HCEC 1CT (cell line): ENCODE measurements at regions not wholly inside any gene's neighbourhood (a gene's known extent, or its start where the extent isn't known, plus 50 kb on each side); places are given as distances from the start of the nearest gene placed in this dataset.
A peak's percentile ranks its signal among the peaks of the same experiment; 100 is the strongest.
"Not testable (repeated sequence)": the region's sequence is repeated elsewhere in the genome, so short reads cannot be mapped to it uniquely, and the experiment has no call there.

Experiments used
- DNase-seq: peaks from one replicate; pipeline ENCODE4 v3.0.0-alpha.2; 2017

DNA sequence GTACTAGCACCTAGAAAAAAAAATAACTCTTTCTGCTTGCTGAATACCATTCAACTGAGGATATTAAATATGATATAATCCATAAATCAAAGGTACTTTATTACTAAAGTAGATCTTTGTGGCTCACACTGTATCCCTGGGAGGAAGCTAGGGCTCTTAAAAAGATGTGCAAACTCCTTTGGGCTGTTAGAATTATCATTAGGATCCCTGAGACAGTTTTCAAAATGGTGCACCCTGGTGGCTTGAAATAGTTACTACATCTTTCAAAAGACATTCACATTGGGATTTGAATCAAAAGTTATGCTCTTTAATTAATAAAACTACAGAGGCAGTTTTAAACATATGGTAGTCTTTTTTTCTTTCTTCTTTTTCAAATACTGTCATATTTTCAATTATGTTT lies 228.5 kb upstream of the G2E3 start:
- DNase-seq = no peak

DNA sequence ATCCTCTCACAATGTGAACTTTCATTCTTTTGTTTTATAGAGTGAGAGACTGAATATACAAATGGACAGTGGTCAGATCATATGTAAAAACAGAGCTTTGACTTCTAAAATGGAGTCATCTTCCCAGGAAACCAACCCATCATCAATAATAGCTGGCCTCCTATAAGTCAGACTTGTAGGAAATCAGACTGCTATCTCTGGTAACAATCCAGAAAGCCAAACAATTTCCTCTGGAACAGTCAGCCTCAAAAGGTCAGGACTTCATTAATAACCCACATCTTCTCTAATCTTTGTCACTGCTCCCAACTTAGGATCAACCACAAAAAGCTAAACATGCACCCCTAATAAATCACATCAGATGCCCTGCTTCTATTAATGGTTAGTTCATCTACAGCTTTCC lies 227.9 kb upstream of the G2E3 start:
- DNase-seq = no peak

DNA sequence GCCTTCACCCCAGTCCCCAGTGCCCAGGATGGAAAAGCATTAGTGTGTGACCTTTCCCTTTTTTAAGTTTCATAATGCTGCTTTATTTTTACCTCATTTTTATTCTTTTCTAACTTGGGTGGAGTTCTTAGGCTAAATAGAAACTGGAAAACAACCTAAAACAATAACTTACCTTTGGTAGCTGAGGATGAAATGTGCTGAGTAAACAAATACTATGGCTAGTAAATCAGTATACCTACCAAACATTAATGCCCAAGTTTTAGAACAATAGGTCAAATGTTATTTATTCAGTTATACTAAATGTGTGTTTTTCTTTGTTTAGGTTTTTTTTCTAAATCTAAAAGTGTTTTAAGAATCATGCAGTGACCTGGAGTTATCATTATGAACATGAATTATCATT lies 226.6 kb upstream of the G2E3 start:
- no peak for DNase-seq

DNA sequence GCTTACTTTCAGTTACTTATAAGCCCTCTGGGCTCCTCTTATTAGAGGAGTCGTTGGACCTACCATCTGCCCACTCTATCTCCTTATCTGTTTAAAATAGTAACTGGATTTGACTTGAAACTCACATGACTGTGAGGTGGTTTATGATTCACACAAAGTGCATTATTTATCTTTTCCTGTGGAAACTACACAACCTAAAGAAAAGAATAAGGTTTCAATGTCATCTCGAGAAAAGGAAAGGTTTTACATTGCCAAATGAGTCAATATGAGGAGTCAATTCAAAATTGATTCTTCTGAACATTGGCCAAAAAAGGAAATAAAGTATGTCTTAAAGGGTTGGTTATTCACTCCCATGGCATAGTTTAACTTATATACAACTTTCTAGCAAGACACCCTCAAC lies 225.0 kb upstream of the G2E3 start:
- DNase-seq = peak; percentile 45

DNA sequence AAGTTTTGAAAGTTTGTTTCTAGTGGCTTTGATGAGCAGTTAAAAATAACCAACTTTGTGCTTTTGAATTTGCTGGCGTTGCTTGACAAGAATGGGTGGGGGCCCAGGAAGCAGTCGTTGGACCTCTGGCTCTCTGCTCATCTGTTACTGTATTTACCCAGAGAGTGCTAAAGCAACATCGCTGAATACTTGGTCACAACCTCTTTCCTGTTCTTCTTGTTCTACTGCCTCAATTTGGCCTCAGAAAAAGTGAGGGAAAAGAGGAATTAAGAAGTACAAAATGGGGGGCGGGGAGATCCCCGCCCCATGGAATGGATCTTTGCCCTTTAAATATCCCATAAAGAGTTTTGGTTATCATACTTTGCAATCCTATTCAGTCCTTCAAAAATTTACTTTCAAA lies 221.5 kb upstream of the G2E3 start:
- no peak for DNase-seq

DNA sequence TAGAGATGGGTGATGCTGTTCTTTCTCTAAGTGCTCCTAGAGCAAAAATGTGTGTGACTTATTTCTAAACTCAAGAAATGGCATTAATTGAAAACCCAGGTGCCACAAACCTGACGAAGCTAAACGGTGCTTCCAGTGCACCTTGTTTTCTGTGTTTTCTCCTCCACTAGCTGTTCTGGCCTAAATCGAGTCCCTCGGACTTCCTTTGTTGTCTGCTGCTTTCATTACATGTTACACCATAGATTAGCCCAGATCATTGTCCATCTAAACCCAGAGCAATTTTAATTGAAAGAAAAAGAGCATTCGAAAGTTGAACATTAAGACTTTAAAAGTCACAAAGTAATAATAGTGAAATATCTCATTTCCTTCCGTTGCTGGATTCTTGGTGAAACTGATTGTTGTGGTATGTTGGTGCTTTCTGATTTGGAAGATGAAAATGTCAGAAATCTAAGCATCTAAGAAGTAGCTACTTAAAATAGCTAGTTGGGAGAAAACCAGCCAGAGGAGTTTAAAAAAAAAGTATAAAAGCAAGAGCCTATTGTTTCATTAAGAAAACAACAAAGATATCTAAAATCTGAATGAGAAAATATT lies 219.6 kb upstream of the G2E3 start:
- no peak for DNase-seq

DNA sequence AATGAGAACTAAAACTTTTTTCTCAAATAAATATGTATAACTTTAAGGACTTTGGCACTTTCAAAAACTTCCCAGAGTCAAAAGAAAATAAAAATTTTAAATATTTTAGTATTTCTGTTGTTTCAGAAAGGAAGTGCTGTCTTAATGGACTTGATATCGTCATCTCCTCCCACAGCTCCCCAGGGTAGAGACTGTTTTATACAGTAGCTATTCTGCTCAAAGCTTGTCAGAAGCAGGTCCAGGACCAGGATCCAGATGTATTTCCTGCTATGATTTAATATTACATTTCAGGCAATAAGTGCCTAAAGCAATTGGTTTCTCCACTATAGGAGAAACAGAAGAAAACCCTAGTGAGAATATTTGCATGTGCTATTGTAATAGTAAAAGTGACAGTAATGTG lies 218.5 kb upstream of the G2E3 start:
- no peak for DNase-seq

DNA sequence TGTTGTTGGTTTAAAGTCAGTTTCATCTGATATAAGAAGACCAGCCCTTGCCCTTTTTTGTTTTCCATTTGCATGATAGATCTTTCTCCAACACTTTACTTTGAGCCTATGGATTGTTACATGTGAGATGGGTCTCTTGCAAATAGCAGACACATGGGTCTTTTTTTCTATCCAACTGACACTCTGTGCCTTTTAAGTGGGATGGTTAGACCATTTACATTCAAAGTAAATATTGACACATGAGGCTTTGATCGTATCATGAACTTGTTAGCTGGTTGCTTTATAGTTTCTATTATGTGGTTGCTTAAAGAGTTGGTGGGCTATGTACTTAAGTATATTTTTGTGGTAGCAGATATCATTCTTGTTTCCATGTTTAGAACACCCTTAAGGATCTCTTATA lies 213.4 kb upstream of the G2E3 start:
- no peak for DNase-seq

DNA sequence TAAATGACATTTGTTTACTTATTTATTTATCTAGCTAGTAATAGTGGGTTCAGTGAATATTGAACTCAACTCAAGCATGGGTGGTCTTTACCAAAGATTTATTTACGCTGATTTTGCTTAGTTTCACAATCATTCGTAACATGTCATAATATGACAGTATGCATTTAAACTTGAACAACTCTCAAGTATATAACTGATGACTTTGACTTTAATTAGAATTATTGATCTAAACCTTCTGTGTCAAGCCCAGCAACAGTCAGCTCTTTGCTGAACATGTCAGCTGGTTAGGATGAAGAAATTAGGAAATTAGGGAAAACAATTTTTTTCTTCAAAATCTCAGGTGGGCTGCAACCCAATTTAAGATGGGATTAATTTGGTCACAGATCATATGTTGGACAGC lies 210.5 kb upstream of the G2E3 start:
- DNase-seq = no peak

DNA sequence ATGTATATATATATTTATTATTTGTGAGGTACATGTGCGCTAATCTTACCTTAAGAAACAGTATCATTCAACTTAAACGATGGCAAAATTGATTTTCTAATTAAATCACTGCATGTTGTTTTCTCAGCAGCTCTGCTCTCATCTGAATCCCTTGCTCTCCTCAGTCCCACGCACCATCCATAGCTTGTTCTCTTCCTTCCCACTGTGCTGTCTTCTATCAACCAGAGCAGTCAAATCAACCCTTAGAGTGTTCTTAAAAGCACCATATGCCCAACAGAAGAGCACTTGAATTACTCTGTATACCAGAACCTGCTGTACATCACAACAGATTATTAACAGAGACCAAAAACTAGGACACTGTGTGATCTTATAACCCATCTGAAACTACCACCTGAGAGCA lies 209.4 kb upstream of the G2E3 start:
- DNase-seq = no peak

DNA sequence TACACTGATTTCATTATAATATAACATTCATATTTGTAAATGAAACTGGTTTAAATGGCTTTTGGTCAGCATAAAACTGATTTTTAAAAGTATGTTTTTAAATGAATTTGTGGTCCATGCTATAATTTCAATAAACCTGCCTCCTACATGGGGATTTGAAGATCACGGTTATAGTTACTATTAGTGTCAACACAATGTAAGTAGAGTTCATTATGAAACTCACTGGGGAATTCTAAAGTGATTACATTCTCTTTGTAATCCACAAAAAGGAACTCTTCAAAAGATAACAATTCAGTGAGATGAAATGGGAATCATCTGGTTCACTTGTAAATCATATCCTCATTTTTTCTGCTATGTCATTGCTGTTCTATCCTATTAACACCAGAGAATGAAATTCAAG lies 204.5 kb upstream of the G2E3 start:
- no peak for DNase-seq

DNA sequence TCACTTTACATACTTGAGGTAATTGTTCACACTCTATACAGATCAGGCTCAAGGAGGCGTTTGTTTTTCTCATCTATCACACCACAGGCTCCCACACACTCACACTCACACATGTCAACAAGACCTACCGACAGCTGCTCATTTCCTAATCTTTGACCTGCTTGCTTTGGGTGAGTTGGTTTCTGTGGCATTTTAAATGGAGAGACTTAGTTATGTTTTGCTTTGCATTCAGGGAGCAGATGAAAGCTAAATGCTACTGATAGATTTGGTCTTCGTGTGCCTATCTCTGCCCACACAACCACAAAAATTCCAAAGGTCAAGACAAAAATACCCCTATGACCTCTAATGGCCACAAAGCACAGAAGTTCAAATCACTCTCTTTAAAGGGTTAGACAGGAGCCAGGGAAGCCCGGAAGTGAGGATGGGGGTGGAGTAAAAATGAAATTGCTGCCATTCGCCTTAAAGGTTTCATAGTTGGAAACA lies 203.5 kb upstream of the G2E3 start:
- peak; percentile 9 for DNase-seq

DNA sequence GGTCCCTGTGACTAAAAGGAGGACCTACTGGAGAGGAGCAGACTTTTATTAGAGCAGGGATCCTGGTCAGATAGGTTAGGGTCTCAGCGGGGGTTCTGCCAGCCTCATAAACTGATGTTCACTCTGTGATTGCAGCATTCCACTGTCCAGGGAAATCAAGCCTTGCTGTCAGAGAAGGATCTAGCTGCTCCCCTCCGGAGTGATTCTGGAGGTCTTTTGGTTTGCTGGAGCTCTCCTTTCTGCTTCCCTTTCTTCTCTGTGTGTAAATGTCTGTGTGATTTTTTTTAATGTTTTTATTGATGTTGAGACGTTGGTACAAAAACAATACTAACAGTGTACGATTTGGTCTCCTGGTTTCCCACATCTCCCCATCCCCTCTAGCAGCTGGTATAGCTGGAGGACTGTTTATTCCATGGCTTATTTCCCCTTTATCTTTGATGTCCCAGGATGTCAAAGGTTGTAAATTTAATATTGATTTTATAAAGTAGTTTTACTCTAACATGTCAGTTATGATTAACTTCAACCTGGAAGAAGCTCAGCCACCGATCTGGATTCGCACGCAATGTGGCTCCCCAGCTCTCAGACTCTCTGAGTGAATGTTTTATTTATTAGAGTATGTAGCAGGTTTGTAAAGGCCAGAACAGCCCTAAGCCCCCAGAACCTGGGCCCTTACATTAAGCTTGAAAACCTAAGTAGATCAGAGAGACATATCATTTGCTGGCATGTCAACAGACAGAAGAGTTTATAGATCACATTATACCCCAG lies 202.3 kb upstream of the G2E3 start:
- DNase-seq = no peak

DNA sequence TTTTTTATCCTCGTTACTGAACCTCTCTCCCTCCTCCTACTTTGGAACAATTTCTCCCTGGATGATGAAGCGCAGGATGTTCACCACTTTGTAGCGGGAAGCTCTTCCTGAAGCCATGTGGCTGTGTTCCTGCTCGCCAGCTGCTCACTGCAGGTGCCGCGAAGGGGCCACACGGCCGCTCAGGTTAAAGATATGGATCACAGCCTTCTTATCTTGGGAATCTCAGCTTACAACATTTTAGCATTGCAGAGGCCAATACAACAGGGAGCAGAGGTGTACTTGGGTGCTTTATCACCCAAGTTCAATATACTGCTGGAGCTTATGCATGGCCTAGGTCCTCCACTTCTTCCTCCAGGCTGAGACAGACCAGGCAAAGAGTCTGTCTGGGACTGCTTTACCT lies 201.2 kb upstream of the G2E3 start:
- no peak for DNase-seq

DNA sequence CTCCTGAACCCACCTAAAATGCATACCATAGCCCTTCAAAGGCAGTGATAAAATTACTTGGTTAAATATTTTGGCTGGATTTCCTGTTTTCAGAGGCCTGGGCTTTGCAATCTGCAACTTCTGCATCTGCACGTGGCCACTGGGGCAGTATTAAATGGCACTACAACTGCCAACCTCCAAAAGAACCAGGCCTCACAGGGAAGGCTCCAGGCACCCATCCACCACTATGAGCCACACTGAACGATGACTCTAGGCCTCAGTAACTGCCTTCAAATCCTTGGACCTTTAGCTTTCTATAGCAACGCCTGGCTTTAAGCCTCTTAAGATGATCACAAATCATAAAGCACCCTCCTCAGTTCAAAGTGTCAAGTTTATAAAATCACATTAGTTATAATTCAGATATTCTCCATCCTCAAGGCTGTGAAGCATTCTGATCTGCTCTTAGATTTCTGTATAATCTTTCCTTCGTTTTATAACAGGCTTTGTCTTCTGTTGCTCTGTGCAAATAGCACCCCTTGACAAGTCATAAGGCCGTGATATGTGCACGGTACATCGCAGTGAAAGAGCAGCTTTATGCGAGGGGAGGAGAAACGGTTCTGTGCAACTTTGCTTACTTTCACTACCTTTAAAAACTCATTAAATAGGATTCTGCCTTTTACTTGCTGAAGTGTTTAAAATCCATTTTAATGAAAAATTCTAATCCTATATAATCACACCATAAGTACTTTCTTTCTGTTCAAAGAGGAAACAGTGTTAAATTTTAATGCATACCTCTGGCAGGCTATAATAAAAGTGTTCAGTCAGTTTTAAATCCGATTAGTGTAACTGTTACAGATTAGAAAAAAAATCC lies 196.4 kb upstream of the G2E3 start:
- DNase-seq = no peak

DNA sequence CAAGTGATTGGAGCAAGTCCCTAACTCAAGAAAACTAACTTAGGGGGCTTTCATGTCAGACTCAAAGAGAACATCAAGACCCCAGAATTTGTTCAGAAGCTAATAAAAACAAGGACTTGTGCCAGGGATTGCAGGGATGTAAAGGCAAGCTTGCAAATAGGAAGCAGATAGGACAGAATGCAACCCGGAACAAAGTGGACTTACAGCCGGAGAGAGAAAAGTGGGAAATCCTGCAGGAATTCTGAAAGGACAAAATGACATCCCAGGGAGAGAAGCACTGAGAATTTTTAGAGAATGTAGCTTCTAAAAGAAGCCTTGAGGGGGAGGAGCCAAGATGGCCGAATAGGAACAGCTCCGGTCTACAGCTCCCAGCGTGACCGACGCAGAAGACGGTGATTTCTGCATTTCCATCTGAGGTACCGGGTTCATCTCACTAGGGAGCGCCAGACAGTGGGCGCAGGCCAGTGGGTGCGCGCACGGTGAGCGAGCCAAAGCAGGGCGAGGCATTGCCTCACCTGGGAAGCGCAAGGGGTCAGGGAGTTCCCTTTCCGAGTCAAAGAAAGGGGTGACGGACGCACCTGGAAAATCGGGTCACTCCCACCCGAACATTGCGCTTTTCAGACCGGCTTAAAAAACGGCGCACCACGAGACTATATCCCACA lies 195.6 kb upstream of the G2E3 start:
- DNase-seq = not testable (repeated sequence)

DNA sequence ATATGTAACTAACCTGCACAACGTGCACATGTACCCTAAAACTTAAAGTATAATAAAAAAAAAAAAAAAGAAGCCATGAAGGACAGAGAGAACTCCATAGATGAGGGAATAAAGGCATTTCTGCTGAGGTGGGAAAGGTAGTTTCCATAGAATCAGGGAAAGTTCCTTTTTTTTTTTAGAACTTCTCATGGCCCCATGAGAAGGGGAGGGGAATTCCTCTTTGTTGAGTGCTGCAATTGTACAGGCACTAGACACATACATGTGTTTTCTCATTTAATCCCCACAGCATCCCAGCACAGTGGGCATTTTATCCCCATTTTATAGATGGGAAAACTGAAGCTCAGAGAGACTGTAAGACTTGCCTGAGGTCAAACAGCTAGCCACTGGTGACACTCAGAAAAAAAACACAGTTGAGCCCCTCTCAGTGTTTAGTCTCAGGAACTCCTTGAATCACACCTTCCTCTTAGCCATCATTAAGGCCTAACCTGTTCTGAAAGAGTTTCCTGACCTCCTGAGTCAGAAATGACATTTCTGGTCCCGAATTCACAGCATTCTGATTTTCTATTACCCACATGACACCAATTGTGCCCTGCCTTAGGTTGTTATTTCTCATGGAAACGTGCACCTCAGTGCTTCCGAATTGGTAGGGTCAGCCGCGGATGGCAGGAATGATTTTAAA lies 189.3 kb upstream of the G2E3 start:
- DNase-seq = no peak

DNA sequence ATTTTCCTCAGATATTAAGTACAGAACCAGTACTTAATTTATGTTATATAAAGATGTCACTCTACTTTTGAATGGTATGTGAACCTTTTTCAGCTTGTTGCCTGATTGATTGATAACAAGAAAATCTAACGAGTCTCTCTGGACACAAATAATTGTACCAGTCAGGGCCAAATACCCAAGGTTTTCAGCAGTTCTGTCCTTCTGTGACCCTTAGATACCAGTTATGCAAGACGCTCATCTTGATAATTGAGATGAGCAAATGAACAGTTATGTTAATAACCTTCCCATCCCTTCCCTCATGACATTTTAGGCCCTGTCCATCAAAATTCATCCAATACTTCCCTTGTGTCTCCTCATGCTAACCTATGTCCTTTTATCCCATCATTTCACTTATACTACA lies 185.9 kb upstream of the G2E3 start:
- no peak for DNase-seq

DNA sequence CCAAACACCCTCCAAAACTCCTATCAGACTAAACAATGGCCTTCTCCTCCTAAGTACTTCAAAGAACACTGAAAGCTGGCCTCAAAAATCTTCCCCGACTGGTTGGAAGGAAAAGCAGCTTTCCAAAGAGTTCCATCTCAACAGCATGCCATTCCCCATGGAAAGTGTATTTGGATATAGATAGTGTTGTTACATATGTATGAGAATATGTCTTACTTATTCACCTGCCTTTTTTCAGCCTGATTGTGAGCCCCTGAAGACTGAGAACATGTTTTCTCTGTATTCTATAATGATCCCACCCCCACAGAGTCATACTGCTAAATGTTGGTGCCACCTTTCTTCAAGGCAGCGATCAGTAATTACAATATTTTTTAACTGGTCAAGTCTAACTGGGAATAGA lies 185.4 kb upstream of the G2E3 start:
- DNase-seq = no peak

DNA sequence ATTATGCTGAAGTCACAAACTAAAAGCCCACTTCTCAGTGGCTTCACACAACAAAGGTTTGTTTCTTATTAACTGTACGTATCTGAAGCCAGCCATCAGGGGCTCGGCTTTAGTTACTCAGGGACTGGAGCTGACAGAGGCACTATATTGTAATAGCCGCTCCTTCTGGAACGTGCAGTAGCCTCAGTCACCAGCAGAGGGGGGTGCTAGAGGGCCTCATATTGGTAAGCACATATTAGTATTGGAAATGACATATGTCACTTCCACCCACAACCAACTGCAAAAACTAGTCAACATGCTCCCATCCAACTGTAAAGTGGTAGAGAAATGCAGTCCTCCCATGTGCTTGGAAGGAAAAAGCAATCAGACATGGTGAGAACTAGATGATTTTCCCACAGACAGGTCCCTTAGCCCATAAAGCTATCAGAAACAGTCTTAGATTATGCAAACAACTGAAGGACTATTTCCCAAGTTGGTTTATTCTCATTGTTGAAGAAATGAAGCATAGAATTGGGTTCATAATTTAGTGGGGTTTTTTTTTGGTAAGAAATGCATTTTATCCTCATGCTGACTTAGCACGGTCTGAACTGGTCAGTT lies 183.6 kb upstream of the G2E3 start:
- DNase-seq = peak; percentile 46

DNA sequence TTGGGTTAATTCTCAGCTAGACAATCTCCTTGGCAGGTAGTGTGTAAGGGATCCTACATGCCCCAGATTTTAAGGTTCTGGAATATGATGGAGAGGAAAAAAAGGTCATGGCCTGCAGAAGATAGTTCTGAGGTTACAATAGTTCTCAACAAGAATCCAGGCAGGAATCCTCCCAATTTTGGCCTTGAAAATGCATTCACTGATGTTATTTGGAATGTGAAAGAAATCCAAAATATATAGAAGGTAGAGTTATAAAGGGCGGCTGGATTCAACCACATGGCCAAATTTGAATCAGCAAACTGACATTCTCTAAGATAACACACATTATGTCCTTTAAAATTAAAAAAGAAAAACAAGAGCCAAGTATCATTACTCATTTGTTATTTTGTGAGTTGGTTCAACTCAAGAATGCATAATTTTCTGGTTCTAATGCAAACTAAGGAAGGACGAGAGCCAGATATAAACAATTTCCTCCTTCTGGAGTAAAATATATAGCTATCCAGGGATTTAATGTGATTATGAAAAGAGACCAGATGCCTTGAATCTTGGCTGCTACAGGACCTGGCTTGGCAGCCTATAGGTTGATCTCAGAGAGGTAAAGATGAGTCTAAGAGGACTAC lies 177.0 kb upstream of the G2E3 start:
- DNase-seq = no peak

DNA sequence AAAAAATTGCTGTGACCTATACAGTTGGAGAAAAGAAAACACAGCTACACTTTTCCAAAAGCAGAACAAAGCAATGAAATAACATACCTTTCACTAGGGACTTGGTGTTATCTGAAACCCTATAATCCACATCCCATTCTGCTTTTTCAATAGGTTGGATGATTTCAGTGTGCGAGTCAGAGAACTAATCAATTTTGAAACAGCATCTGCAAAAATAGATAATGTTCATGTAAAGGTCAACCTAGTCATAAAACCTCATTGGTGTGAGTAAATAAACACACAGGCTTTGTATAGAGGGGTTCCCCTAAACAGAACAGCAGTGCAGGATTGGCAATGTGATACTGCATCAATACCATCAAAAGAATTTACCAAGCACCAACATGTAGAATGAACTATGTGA lies 173.0 kb upstream of the G2E3 start:
- no peak for DNase-seq
